NOMO-1 treated with DMSO at 0.1 percent for 48 hours (cell line): ENCODE measurements at regions not wholly inside any gene's neighbourhood (a gene's known extent, or its start where the extent isn't known, plus 50 kb on each side); places are given as distances from the start of the nearest gene placed in this dataset.

Experiments
- DNase-seq: peaks from one replicate; lab custom pipeline; 2025; ENCODE audit not compliant: unreplicated experiment; lab: John Stamatoyannopoulos, UW

GRCh38 chr13:63425131-63425530 is 2009.5 kb upstream of the PCDH20 start:
- DNase-seq: no peak

- no peak for DNase-seq
These were observed 2005.5 kb upstream of the PCDH20 start for GRCh38 chr13:63421123-63421522.

GRCh38 chr13:63420685-63421084 is 2005.0 kb upstream of the PCDH20 start:
- no peak for DNase-seq

GRCh38 chr13:63414247-63414646 is 1998.6 kb upstream of the PCDH20 start:
- DNase-seq: no peak

- DNase-seq: no peak
These were observed 1994.2 kb upstream of the PCDH20 start for GRCh38 chr13:63409791-63410351.

GRCh38 chr13:63408331-63409189 is 1992.9 kb upstream of the PCDH20 start:
- no peak for DNase-seq

GRCh38 chr13:63403733-63404132 is 1988.1 kb upstream of the PCDH20 start:
- no peak for DNase-seq

- DNase-seq: no peak
These were observed 1981.1 kb upstream of the PCDH20 start for GRCh38 chr13:63396746-63397145.

- DNase-seq: no peak
These were observed 1977.5 kb upstream of the PCDH20 start for GRCh38 chr13:63393112-63393511.

GRCh38 chr13:63389756-63390155 is 1974.1 kb upstream of the PCDH20 start:
- DNase-seq: no peak

GRCh38 chr13:63381078-63381859 is 1965.6 kb upstream of the PCDH20 start:
- DNase-seq: peak; percentile 94

- DNase-seq: no peak
These were observed 1962.3 kb upstream of the PCDH20 start for GRCh38 chr13:63377986-63378385.

GRCh38 chr13:63370101-63370500 is 1954.5 kb upstream of the PCDH20 start:
- DNase-seq: no peak

GRCh38 chr13:63367522-63368198 is 1952.0 kb upstream of the PCDH20 start:
- DNase-seq: no peak

GRCh38 chr13:63364159-63364558 is 1948.5 kb upstream of the PCDH20 start:
- no peak for DNase-seq

GRCh38 chr13:63351533-63351932 is 1935.9 kb upstream of the PCDH20 start:
- no peak for DNase-seq

GRCh38 chr13:63351081-63351480 is 1935.4 kb upstream of the PCDH20 start:
- no peak for DNase-seq

GRCh38 chr13:63345835-63346234 is 1930.2 kb upstream of the PCDH20 start:
- no peak for DNase-seq

GRCh38 chr13:63344711-63345110 is 1929.1 kb upstream of the PCDH20 start:
- no peak for DNase-seq

- no peak for DNase-seq
These were observed 1922.3 kb upstream of the PCDH20 start for GRCh38 chr13:63337921-63338320.

- DNase-seq: no peak
These were observed 1921.4 kb upstream of the PCDH20 start for GRCh38 chr13:63337041-63337440.
